ENCODE measurements at regions not wholly inside any gene's neighbourhood (a gene's known extent, or its start where the extent isn't known, plus 50 kb on each side); places are given as distances from the start of the nearest gene placed in this dataset.

GRCh38 chr3:154901278-154901677, 178.8 kb upstream of the MME start:
- intact Hi-C loops (cut with micrococcal nuclease) = no loop called here
- Histone ChIP-seq H3K4me1 (ENCODE audit: control insufficient read depth, insufficient read depth, low read length) (no peaks in the 10 kb centered on the region), H3K9me3 (ENCODE audit: control insufficient read depth, insufficient read depth, low read length) (no peaks in the 10 kb centered on the region), H3K27me3 (ENCODE audit: control insufficient read depth, insufficient read depth, low read length) (no peaks in the 10 kb centered on the region), H3K36me3 (ENCODE audit: control insufficient read depth, insufficient read depth, low read length) (no peaks in the 10 kb centered on the region), H3K27ac (ENCODE audit: low read length) (no peak overlapping the region), H3K4me3 (ENCODE audit: low read length) (no peak overlapping the region)
- H3K27ac Mint-ChIP-seq = no peak overlapping the region
- no peak overlapping the region for H3K4me3 Mint-ChIP-seq
- H3K9me3 Mint-ChIP-seq = peaks cover 2 to 6% of the 10 kb centered on the region in 2 donors
- TF ChIP-seq, protein P1, sequence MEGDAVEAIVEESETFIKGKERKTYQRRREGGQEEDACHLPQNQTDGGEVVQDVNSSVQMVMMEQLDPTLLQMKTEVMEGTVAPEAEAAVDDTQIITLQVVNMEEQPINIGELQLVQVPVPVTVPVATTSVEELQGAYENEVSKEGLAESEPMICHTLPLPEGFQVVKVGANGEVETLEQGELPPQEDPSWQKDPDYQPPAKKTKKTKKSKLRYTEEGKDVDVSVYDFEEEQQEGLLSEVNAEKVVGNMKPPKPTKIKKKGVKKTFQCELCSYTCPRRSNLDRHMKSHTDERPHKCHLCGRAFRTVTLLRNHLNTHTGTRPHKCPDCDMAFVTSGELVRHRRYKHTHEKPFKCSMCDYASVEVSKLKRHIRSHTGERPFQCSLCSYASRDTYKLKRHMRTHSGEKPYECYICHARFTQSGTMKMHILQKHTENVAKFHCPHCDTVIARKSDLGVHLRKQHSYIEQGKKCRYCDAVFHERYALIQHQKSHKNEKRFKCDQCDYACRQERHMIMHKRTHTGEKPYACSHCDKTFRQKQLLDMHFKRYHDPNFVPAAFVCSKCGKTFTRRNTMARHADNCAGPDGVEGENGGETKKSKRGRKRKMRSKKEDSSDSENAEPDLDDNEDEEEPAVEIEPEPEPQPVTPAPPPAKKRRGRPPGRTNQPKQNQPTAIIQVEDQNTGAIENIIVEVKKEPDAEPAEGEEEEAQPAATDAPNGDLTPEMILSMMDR (IDR thresholded peaks at IDR 0.05) = no peak
- H3K36me3 Mint-ChIP-seq = no peaks in the 10 kb centered on the region
- H3K27me3 Mint-ChIP-seq (ENCODE audit: low read depth in 2 of 2) = no peaks in the 10 kb centered on the region
- 79% methylated on average over 2 of the region's 2 CpGs for WGBS (ENCODE audit: insufficient coverage)
- ATAC-seq = no peak
- DNase-seq = no peak
- no peaks in the 10 kb centered on the region for H3K4me1 Mint-ChIP-seq

GRCh38 chr3:154900816-154901215, 179.3 kb upstream of the MME start:
- WGBS (ENCODE audit: insufficient coverage) = 100% methylated on average over 1 of the region's 1 CpG
- no peaks in the 10 kb centered on the region for H3K36me3 Mint-ChIP-seq
- DNase-seq = no peak
- no peak for ATAC-seq
- no peaks in the 10 kb centered on the region for H3K36me3 ChIP-seq (ENCODE audit: control insufficient read depth, insufficient read depth, low read length)
- H3K27ac ChIP-seq (ENCODE audit: low read length) = no peak overlapping the region
- no peaks in the 10 kb centered on the region for H3K4me1 ChIP-seq (ENCODE audit: control insufficient read depth, insufficient read depth, low read length)
- no peaks in the 10 kb centered on the region for H3K27me3 ChIP-seq (ENCODE audit: control insufficient read depth, insufficient read depth, low read length)
- no peaks in the 10 kb centered on the region for H3K9me3 ChIP-seq (ENCODE audit: control insufficient read depth, insufficient read depth, low read length)
- intact Hi-C loops (cut with micrococcal nuclease) = no loop called here
- H3K4me3 ChIP-seq (ENCODE audit: low read length) = no peak overlapping the region
- H3K27me3 Mint-ChIP-seq (ENCODE audit: low read depth in 2 of 2) = no peaks in the 10 kb centered on the region
- H3K4me1 Mint-ChIP-seq = no peaks in the 10 kb centered on the region
- no peak overlapping the region for H3K27ac Mint-ChIP-seq
- TF ChIP-seq, protein P1 (IDR thresholded peaks at IDR 0.05) = no peak
- no peak overlapping the region for H3K4me3 Mint-ChIP-seq
- H3K9me3 Mint-ChIP-seq = peaks cover 6 to 9% of the 10 kb centered on the region in 2 donors

DNA sequence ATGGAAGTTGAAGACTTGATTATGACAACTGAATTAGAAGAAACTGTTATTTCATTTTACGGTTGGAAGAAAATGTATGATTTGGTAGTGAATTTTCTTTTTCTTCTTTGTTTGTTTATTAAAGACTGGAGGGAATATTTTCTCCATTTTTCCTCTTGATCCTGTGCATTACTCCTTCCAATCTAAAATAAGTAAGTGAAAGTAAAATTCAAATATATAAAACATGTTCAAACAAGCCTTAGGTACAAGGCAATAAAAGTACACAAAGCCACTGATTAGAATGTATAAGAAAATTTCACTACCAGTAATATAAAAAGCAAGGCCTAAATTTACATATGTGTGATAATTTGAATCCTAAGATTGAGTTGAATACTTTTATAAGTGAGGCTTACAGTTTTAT, 181.2 kb upstream of the MME start:
- Histone ChIP-seq H3K36me3 (ENCODE audit: control insufficient read depth, insufficient read depth, low read length) (no peaks in the 10 kb centered on the region), H3K27me3 (ENCODE audit: control insufficient read depth, insufficient read depth, low read length) (no peaks in the 10 kb centered on the region), H3K4me1 (ENCODE audit: control insufficient read depth, insufficient read depth, low read length) (no peaks in the 10 kb centered on the region), H3K4me3 (ENCODE audit: low read length) (no peak overlapping the region), H3K27ac (ENCODE audit: low read length) (no peak overlapping the region), H3K9me3 (ENCODE audit: control insufficient read depth, insufficient read depth, low read length) (no peaks in the 10 kb centered on the region)
- TF ChIP-seq, protein P1 (IDR thresholded peaks at IDR 0.05) = no peak
- Mint-ChIP-seq H3K36me3 (no peaks in the 10 kb centered on the region), H3K9me3 (peaks cover 9% of the 10 kb centered on the region in 2 donors), H3K4me1 (no peaks in the 10 kb centered on the region), H3K27me3 (ENCODE audit: low read depth in 2 of 2) (no peaks in the 10 kb centered on the region), H3K4me3 (no peak overlapping the region), H3K27ac (no peak overlapping the region)
- WGBS (ENCODE audit: insufficient coverage) = no CpG with 5 or more reads among the region's 1 CpG
- no peak for DNase-seq
- no peak for ATAC-seq
- intact Hi-C loops (cut with micrococcal nuclease) = no loop called here

GRCh38 chr3:154898443-154898842, 181.7 kb upstream of the MME start:
- TF ChIP-seq, protein P1 (IDR thresholded peaks at IDR 0.05) = no peak
- H3K27me3 ChIP-seq (ENCODE audit: control insufficient read depth, insufficient read depth, low read length) = no peaks in the 10 kb centered on the region
- no peak overlapping the region for H3K27ac ChIP-seq (ENCODE audit: low read length)
- Mint-ChIP-seq H3K4me1 (no peaks in the 10 kb centered on the region), H3K27ac (no peak overlapping the region), H3K4me3 (no peak overlapping the region), H3K9me3 (peaks cover 11% of the 10 kb centered on the region in 2 donors), H3K36me3 (no peaks in the 10 kb centered on the region), H3K27me3 (ENCODE audit: low read depth in 2 of 2) (no peaks in the 10 kb centered on the region)
- no peaks in the 10 kb centered on the region for H3K36me3 ChIP-seq (ENCODE audit: control insufficient read depth, insufficient read depth, low read length)
- DNase-seq (no peak), ATAC-seq (no peak)
- H3K4me1 ChIP-seq (ENCODE audit: control insufficient read depth, insufficient read depth, low read length) = no peaks in the 10 kb centered on the region
- WGBS (ENCODE audit: insufficient coverage) = 94% methylated on average over 2 of the region's 3 CpGs
- intact Hi-C loops (cut with micrococcal nuclease) = no loop called here
- H3K4me3 ChIP-seq (ENCODE audit: low read length) = no peak overlapping the region
- no peaks in the 10 kb centered on the region for H3K9me3 ChIP-seq (ENCODE audit: control insufficient read depth, insufficient read depth, low read length)
